CD4-positive, alpha-beta T cell treated with Interleukin-21 for 1 hour (primary cell): ENCODE measurements at regions not wholly inside any gene's neighbourhood (a gene's known extent, or its start where the extent isn't known, plus 50 kb on each side); places are given as distances from the start of the nearest gene placed in this dataset.
"Not testable (repeated sequence)": the region's sequence is repeated elsewhere in the genome, so short reads cannot be mapped to it uniquely, and the experiment has no call there.

Source experiments
- DNase-seq: peaks from one replicate; pipeline ENCODE4 v3.0.0-alpha.2; 2020

GRCh38 chr11:90722552-90723190 is 499.8 kb upstream of the CHORDC1 start:
- DNase-seq, result no peak

- no peak for DNase-seq
Measured at GRCh38 chr11:90717522-90717921, 494.7 kb upstream of the CHORDC1 start.

DNA sequence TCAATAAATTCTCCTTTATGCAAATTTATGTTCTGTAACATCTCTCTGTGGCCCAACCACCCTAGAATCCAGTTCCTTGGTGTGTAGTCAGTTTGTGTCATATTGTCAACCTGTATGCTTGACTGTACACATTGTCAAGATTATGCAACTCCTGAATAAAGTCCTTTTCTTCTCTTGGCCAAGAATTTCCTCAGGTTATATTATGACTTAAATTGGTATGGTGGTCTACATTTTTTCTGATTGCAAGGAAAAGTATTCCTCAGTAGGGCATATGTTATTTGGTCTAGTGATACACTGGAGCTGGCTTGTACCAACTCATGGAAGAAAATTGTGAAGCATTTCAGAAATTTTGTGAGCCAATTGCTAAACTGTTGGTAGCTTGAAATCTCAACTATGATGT is 482.8 kb upstream of the CHORDC1 start:
- no peak for DNase-seq

DNA sequence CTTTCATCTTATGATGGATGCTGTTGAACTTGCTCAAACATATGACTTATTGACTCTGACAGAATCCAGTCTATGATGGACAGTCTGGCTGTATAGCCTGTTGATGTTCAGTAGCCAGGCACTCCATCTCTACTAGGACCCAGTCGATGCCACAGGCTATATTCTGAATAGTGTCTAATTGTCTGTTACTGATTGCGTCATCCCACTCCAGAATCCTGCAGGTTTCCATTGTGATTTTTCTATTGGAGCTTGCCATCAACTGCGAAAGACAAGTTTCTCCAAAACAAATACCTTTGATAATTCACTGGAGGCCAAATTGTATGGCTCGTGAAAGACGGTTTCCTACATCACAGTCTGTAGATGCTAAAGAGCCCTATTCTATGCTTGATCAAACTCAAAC is 481.7 kb upstream of the CHORDC1 start:
- no peak for DNase-seq

- DNase-seq, result no peak
Measured at GRCh38 chr11:90701716-90702115, 478.9 kb upstream of the CHORDC1 start.

DNA sequence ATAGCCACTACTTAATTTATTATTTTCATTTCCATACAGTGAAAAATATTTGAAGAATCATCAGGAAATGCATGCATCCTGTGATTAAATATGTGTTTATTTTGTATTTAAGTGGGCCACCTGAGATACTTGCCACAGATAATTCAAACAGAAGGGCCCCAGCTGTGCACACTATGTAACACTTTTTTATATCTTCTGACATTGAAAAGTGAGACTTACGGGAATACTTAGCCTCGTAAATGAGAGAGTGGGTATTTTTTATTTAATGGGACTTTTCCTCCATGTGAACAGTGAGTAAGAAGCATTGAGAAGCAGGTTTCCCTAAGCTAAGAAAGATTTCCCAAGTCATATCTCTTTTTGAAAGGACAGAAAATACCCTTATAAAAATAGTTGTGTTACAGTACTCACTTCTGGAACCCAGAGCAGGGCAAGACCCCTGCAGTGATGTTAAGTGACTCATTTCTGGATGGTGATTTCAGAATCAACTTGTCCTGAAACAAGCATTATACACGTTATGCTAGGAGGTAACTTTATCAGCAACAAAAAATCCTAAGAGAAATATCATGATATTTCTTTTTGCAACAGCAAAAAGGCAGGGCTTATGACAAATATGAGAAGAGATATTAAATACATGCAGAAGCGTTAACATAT is 478.1 kb upstream of the CHORDC1 start:
- DNase-seq, result no peak

DNA sequence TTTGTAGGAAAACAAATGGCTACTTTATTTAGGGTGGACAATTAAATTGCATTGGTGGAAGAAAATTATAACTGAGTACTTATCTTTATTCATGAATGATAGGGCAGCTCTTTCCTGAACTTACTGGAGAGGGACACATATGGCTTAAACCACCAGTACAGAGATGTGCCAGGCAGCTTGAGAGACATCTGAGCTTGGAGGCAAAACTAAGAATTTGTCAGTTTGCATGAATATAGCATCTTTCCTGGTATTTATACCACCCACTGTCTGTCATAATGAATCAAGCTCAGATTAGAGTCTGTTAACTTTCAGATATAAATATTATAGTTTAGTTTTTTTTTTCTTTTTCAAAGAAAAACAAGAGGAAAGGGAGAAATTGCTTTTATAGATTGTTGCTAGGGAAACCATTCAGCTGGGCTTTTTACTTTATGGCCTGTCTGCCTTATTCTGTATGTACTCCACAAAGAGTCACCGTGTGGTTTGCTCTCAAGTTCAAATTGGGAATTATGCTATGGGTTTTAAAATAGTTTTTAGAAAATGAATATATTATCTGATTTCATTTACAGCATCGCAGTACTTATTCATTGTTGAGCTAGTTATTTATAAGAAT is 477.0 kb upstream of the CHORDC1 start:
- DNase-seq, result no peak

DNA sequence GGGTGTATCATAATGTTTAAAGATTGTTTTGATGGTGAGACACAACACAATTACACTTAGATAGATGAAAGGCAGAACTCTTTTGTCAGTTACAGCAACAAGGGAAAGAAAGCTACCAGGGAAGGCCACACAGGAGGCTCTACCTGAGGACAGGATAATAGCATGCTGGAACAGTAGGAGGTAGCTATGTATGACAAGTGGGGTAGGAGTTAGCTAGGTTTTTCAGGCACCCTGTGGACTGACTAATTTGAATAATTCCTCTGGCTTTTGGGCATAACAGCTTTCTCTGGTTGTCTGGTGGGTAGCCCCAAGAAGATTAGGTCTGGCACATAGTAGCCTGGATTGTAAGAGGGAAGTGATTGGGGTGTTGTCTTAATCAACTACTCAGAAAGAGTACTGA is 475.4 kb upstream of the CHORDC1 start:
- DNase-seq, result no peak

DNA sequence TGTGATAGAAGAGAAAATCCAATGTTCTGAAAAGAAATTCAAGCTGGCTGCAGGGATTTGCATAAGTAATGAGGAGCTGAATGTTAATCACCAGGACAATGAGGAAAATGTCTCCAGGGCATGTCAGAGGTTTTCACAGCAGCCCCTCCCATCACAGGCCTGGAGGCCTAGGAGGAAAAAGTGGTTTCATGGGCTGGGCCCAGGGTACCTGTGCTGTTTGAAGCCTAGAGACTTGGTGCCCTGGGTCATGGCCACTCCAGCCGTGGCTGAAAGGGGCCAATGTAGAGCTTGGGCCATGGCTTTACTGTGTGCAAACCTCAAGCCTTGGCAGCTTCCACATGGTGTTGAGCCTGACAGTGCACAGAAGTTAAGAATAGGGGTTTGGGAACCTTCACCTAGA is 452.6 kb upstream of the CHORDC1 start:
- DNase-seq, result not testable (repeated sequence)

- no peak for DNase-seq
Measured at GRCh38 chr11:90669094-90669493, 446.2 kb upstream of the CHORDC1 start.

GRCh38 chr11:90668502-90668901 is 445.7 kb upstream of the CHORDC1 start:
- DNase-seq, result no peak

DNA sequence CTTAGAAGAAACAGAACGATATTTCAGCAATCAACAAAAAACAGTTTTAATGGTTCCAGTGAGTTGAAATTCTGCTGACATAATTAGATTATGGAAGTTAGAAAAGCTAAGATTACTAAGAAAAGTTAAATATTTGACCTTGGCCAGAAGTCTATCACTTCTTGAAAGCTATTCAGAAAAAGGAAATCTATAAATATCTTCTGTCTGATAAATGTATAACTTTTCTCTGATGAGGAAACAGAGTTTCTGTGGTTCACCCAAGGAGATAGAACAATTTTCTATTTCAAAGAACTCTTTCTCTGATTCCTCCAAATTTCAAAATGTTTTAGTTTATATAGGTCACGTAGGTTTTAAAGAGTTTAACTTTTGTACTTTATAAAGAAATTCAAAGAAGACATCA is 438.4 kb upstream of the CHORDC1 start:
- DNase-seq, result no peak

DNA sequence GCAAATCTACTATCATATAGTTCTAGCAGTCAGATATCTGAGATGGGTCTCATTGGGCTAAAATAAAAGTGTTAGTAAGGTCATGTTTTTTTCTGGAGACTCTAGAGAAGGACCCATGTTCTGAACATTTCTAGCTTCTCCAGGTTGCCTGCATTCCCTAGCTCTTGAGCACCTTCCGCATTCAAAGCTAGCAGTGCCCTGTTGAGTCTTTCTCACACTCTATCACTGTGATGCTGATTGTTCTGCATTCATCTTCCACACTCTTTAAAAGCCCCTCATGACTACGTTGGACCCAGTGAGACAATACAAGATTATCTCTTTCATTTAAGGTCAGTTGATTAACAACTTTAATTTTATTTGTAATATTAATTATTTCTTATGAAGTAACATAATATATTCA is 433.3 kb upstream of the CHORDC1 start:
- no peak for DNase-seq

GRCh38 chr11:90650153-90650552 is 427.3 kb upstream of the CHORDC1 start:
- no peak for DNase-seq

DNA sequence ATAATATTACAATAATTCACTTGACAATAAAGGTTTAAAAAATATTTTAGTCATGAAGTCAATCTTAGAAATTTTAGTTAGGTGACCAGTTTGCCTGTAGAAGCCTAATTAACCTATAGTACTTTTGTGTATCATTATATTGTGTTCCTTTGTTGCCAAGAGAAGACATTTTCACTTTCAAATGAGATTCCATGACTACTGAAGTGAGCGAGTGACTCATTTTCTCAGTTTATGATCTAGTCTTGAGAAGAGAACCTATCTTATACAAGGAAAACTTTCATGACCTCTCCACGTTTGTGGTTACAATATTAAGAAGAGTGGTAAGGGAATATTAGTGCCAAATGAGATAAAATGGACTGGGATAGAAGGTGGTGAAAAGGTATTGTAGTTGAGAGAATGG is 423.9 kb upstream of the CHORDC1 start:
- no peak for DNase-seq

DNA sequence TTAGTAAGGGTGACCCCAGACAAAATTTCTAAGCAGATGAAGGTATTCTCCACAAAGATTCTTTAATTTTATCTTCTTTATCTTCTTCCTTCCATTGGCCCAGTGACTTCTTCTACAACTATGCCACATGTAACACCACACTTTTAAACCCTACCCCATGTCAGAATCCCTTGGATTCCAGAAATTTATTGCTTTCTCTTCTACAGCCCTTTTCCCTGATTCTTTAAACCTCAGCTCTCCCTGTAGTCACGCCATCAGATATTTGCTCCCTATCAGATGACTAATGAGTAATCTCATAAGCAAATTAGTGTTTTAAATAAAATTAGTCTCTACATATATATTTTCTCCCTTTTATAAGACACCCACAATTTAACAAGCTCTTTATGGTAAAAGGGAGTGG is 423.4 kb upstream of the CHORDC1 start:
- no peak for DNase-seq

DNA sequence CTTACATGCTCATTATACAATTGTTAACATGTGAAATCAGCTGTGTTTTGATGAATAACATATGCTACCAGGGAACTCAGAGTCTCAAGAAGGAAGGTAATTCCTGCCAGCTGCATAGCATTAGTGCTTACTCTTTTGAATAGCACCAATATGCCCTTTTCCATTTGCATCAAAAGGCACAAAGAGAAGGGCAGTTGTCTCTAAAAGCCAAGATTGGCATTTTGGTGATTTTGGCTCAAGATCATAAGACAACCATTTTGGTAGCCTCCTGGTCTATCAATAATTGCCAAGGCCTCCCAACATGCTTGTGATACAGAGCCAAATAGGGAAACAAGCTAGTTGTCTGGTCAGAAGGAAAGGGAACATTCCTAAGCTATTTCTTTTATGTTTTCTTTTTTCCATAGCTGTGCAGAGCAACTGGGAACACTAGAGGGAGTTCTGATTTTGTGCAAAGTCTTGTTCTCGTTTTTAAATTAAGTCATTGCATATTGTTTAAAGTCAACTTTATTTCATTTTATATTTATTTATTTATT is 416.7 kb upstream of the CHORDC1 start:
- no peak for DNase-seq

DNA sequence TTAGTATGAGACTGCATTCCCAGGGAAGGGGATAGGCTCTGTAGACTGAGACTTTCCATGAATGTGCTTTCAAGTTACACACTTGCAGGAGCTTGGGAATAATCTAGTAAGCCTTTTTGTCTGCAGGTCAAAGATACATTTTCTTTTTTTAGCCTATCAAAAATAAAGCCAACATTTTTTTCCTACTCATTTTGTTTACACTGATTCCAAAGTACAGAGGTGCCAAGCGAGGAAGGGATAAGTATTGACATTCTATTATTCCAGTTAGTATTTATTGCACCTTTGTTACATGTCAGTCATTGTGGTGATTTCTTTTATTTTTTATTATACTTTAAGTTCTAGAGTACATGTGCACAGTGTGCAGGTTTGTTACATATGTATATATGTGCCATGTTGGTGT is 413.0 kb upstream of the CHORDC1 start:
- no peak for DNase-seq

GRCh38 chr11:90635151-90635550 is 412.3 kb upstream of the CHORDC1 start:
- DNase-seq, result no peak

- no peak for DNase-seq
Measured at GRCh38 chr11:90630176-90630575, 407.3 kb upstream of the CHORDC1 start.

- no peak for DNase-seq
Measured at GRCh38 chr11:90629229-90629806, 406.5 kb upstream of the CHORDC1 start.

DNA sequence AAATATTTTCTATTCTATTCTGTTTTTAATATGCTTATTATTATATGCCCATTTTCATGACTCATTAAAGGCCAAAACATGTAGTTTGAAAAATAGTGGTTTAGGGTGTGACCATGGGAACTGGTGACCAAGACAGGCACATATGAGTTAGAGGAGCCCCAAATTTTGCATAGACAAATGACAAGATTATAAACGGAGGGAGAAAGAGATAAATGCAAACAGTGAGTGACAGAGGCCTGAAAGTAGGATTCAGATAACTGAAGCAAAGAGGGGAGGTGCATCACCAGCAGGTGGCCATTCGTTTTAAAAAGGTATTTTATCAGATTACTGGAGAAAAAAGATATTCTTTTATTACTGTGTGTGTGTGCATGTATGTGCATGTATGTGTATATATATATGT is 391.5 kb upstream of the CHORDC1 start:
- no peak for DNase-seq

DNA sequence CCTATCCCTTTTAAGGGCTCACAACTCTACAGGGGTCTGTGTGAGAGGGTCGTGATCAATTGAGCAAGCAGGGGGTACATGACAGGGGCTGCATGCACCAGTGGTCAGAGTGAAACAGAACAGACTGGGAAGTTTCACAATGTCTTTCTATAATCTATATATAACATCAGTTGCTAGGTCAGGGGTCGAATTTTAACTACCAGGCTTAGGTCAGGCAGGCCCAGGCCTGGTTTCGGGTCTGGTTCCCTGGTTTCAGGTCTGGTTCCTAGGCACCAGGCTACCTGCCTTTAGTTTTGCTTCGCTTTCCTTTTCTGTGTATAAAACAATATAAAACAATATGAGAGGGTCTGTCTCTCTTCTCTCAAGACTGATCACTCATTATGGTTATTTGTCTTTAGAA is 390.2 kb upstream of the CHORDC1 start:
- DNase-seq, result not testable (repeated sequence)

- DNase-seq, result no peak
Measured at GRCh38 chr11:90606721-90607120, 383.9 kb upstream of the CHORDC1 start.
